ENCODE measurements at regions not wholly inside any gene's neighbourhood (a gene's known extent, or its start where the extent isn't known, plus 50 kb on each side); places are given as distances from the start of the nearest gene placed in this dataset.

GRCh38 chr22:48476577-48476976 is 1351.1 kb downstream of the BRD1 start:
- TF ChIP-seq POLR2A (IDR thresholded peaks at IDR 0.05; ENCODE audit: borderline replicate concordance, extremely low read depth, insufficient read depth, insufficient read length) (no peak), EZH2phosphoT487 (IDR thresholded peaks at IDR 0.05; ENCODE audit: borderline replicate concordance) (no peak), POLR2AphosphoS5 (IDR thresholded peaks at IDR 0.05; ENCODE audit: low read depth, low read length) (no peak), MAX (IDR thresholded peaks at IDR 0.05) (no peak), YY1 (IDR thresholded peaks at IDR 0.05; ENCODE audit: extremely low read depth, insufficient replicate concordance, low read depth, low read length) (no peak), EZH2 (IDR thresholded peaks at IDR 0.05) (no peak)
- TF ChIP-seq, protein P1, sequence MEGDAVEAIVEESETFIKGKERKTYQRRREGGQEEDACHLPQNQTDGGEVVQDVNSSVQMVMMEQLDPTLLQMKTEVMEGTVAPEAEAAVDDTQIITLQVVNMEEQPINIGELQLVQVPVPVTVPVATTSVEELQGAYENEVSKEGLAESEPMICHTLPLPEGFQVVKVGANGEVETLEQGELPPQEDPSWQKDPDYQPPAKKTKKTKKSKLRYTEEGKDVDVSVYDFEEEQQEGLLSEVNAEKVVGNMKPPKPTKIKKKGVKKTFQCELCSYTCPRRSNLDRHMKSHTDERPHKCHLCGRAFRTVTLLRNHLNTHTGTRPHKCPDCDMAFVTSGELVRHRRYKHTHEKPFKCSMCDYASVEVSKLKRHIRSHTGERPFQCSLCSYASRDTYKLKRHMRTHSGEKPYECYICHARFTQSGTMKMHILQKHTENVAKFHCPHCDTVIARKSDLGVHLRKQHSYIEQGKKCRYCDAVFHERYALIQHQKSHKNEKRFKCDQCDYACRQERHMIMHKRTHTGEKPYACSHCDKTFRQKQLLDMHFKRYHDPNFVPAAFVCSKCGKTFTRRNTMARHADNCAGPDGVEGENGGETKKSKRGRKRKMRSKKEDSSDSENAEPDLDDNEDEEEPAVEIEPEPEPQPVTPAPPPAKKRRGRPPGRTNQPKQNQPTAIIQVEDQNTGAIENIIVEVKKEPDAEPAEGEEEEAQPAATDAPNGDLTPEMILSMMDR (IDR thresholded peaks at IDR 0.05 in 2 of 3, conservative IDR thresholded peaks at IDR 0.05 in 1 of 3; ENCODE audit: borderline replicate concordance in 1 of 3, insufficient read depth in 1 of 3, low read depth in 2 of 3, low read length in 2 of 3) = no peak
